ENCODE measurements at regions not wholly inside any gene's neighbourhood (a gene's known extent, or its start where the extent isn't known, plus 50 kb on each side); places are given as distances from the start of the nearest gene placed in this dataset.

GRCh38 chr6:137403855-137404254 is 90.3 kb downstream of the OLIG3 start:
- RAD21 ChIA-PET (ENCODE audit: unreplicated experiment) = no interaction called here
- CTCF ChIA-PET = no interaction called here
- no peak overlapping the region for H2AFZ ChIP-seq (ENCODE audit: control insufficient read depth, low read depth, low read length)
- FAIRE-seq = no peak
- no peaks in the 10 kb centered on the region for H3K79me2 ChIP-seq (ENCODE audit: control insufficient read depth, insufficient read depth, low read length)
- H3K4me1 ChIP-seq (ENCODE audit: control insufficient read depth, insufficient read depth, low read length) = no peaks in the 10 kb centered on the region
- no peaks in the 10 kb centered on the region for H3K36me3 ChIP-seq (ENCODE audit: control insufficient read depth in 2 of 2, insufficient read depth in 2 of 2, low read length in 1 of 2)
- SMC1A ChIA-PET (ENCODE audit: uncharacterized antibody, unreplicated experiment) = no interaction called here
- H3K4me3 ChIP-seq = no peak overlapping the region
- H3K27ac ChIP-seq (ENCODE audit: control insufficient read depth, insufficient read depth) = no peak overlapping the region
- no peak for DNase-seq (ENCODE audit: low read depth, low spot score)
- POLR2A ChIA-PET = no interaction called here
- intact Hi-C loops (cut with micrococcal nuclease; ENCODE audit: unreplicated experiment) (no loop called here), in situ Hi-C loops (cut with MboI) (no loop called here)
- TF ChIP-seq CBX3 (IDR thresholded peaks at IDR 0.05; ENCODE audit: borderline replicate concordance, low read depth) = no peak
- TF ChIP-seq POLR2AphosphoS5 (IDR thresholded peaks at IDR 0.05; ENCODE audit: low read length) = no peak
- no peak for TF ChIP-seq TCF3 (IDR thresholded peaks at IDR 0.05; ENCODE audit: borderline replicate concordance, insufficient read depth, low read depth, low read length)
- no peak overlapping the region for H3K4me2 ChIP-seq (ENCODE audit: control insufficient read depth, insufficient read depth)
- no peak for ATAC-seq
- no peaks in the 10 kb centered on the region; the same call in 2 of the 3 replicates for H3K9me3 ChIP-seq (replicated peaks; ENCODE audit: control insufficient read depth, insufficient read depth, low read length)
- BruUV-seq (replicated peaks) = no TSS peak
- 81% methylated on average over 2 of the region's 2 CpGs for WGBS (ENCODE audit: insufficient coverage, insufficient replicate concordance, low lambda C conversion rate, missing lambda C conversion rate)
- no peaks in the 10 kb centered on the region; a peak in 1 of 4 replicates for H3K27me3 ChIP-seq (replicated peaks in 1 of 2; ENCODE audit: control insufficient read depth in 2 of 2, insufficient read depth in 2 of 2, low read length in 1 of 2)
- no peaks in the 10 kb centered on the region for H4K20me1 ChIP-seq (ENCODE audit: control insufficient read depth, insufficient read depth)
- H3K9ac ChIP-seq (ENCODE audit: control insufficient read depth, insufficient read depth, low read length) = no peak overlapping the region

- H3K4me3 ChIP-seq = no peak overlapping the region
- ChIA-PET SMC1A (ENCODE audit: uncharacterized antibody, unreplicated experiment) (no interaction called here), POLR2A (interaction anchor here (0.5 kb wide), 1 partner anchor 400 kb away, joined by 3 read pairs; no protein-coding TSS in a partner anchor), CTCF (interaction anchor here (1.0 kb wide), 1 partner anchor 13 kb away, joined by 3 read pairs; no protein-coding TSS in a partner anchor), RAD21 (ENCODE audit: unreplicated experiment) (no interaction called here)
- H3K4me1 ChIP-seq (ENCODE audit: control insufficient read depth, insufficient read depth, low read length) = no peaks in the 10 kb centered on the region
- intact Hi-C loops (cut with micrococcal nuclease; ENCODE audit: unreplicated experiment) (no loop called here), in situ Hi-C loops (cut with MboI) (no loop called here)
- 53% methylated on average over 6 of the region's 6 CpGs for WGBS (ENCODE audit: insufficient coverage, insufficient replicate concordance, low lambda C conversion rate, missing lambda C conversion rate)
- ATAC-seq (no peak), FAIRE-seq (no peak), DNase-seq (ENCODE audit: low read depth, low spot score) (no peak)
- no TSS peak for BruUV-seq (replicated peaks)
- no peak overlapping the region for H3K9ac ChIP-seq (ENCODE audit: control insufficient read depth, insufficient read depth, low read length)
- no peaks in the 10 kb centered on the region for H3K79me2 ChIP-seq (ENCODE audit: control insufficient read depth, insufficient read depth, low read length)
- no peaks in the 10 kb centered on the region for H3K36me3 ChIP-seq (ENCODE audit: control insufficient read depth in 2 of 2, insufficient read depth in 2 of 2, low read length in 1 of 2)
- H2AFZ ChIP-seq (ENCODE audit: control insufficient read depth, low read depth, low read length) = no peak overlapping the region
- H3K27me3 ChIP-seq (replicated peaks in 1 of 2; ENCODE audit: control insufficient read depth in 2 of 2, insufficient read depth in 2 of 2, low read length in 1 of 2) = no peaks in the 10 kb centered on the region; a peak in 1 of 4 replicates
- no peaks in the 10 kb centered on the region; the same call in 2 of the 3 replicates for H3K9me3 ChIP-seq (replicated peaks; ENCODE audit: control insufficient read depth, insufficient read depth, low read length)
- no peaks in the 10 kb centered on the region for H4K20me1 ChIP-seq (ENCODE audit: control insufficient read depth, insufficient read depth)
- H3K4me2 ChIP-seq (ENCODE audit: control insufficient read depth, insufficient read depth) = no peak overlapping the region
- no peak overlapping the region for H3K27ac ChIP-seq (ENCODE audit: control insufficient read depth, insufficient read depth)
- TF ChIP-seq IKZF2 (IDR thresholded peaks at IDR 0.05) = no peak
- no peak for TF ChIP-seq ATF2 (IDR thresholded peaks at IDR 0.05; ENCODE audit: low read length)
- no peak for TF ChIP-seq ZNF24 (IDR thresholded peaks at IDR 0.05)
- no peak for TF ChIP-seq NRF1 (conservative IDR thresholded peaks at IDR 0.05; ENCODE audit: low read depth, low read length)
- no peak for TF ChIP-seq SIN3A (IDR thresholded peaks at IDR 0.05; ENCODE audit: low read depth, low read length)
- no peak for TF ChIP-seq SMC3 (IDR thresholded peaks at IDR 0.05; ENCODE audit: borderline replicate concordance, low read length)
- TF ChIP-seq RFX5 (IDR thresholded peaks at IDR 0.05; ENCODE audit: low read depth, low read length) = no peak
- no peak for TF ChIP-seq KAT2A (conservative IDR thresholded peaks at IDR 0.05; ENCODE audit: control insufficient read depth, low read depth, low read length)
- no peak for TF ChIP-seq KDM1A (IDR thresholded peaks at IDR 0.05; ENCODE audit: borderline replicate concordance)
- no peak for TF ChIP-seq STAT3 (IDR thresholded peaks at IDR 0.05; ENCODE audit: low read depth, low read length)
- TF ChIP-seq EP300 (IDR thresholded peaks at IDR 0.05; ENCODE audit: borderline replicate concordance in 1 of 2, control insufficient read depth in 1 of 2, low read depth in 2 of 2, low read length in 2 of 2) = no peak
- no peak for TF ChIP-seq NFYB (IDR thresholded peaks at IDR 0.05; ENCODE audit: insufficient read depth, low read depth, low read length)
- TF ChIP-seq FOXM1 (IDR thresholded peaks at IDR 0.05; ENCODE audit: low read depth, low read length) = no peak
- TF ChIP-seq JUNB (IDR thresholded peaks at IDR 0.05) = no peak
- TF ChIP-seq IRF3 (IDR thresholded peaks at IDR 0.05) = no peak
- TF ChIP-seq CBFB (IDR thresholded peaks at IDR 0.05; ENCODE audit: low read depth) = no peak
Observed at GRCh38 chr6:137403443-137403842, 90.8 kb downstream of the OLIG3 start.

All from GM12878 (cell line).